Neural progenitor cell (in vitro differentiated cells): ENCODE measurements at regions not wholly inside any gene's neighbourhood (a gene's known extent, or its start where the extent isn't known, plus 50 kb on each side); places are given as distances from the start of the nearest gene placed in this dataset.

Experiments
- CTCF ChIP-seq: fragments of 200-600 bp; sonication (generic); IDR thresholded peaks from 2 replicates; pipeline ENCODE4 v1.5.1; 2017; ENCODE audit warnings: antibody characterized with exemption, mild to moderate bottlenecking
- EZH2phosphoT487 ChIP-seq: fragments of 200-600 bp; sonication (generic); IDR thresholded peaks from 2 replicates; pipeline ENCODE4 v1.6.1; 2017; ENCODE audit warnings: antibody characterized with exemption

- no peak for TF ChIP-seq CTCF
- no peak for TF ChIP-seq EZH2phosphoT487
Observed at GRCh38 chr19:30287259-30287658, 84.9 kb upstream of the ZNF536 start.
